HG03378 (cell line): ENCODE measurements at regions not wholly inside any gene's neighbourhood (a gene's known extent, or its start where the extent isn't known, plus 50 kb on each side); places are given as distances from the start of the nearest gene placed in this dataset.

Source experiments
- ATAC-seq: cut with Tn5 transposase; IDR thresholded peaks from one replicate; pipeline ENCODE4 v1.9.1; 2021; ENCODE audit warnings: mild to moderate bottlenecking, moderate library complexity; ENCODE audit not compliant: unreplicated experiment

GRCh38 chr1:71193153-71193552 lies 112.3 kb upstream of the ZRANB2 start:
- ATAC-seq: no peak

GRCh38 chr1:71191520-71191919 lies 110.7 kb upstream of the ZRANB2 start:
- no peak for ATAC-seq

- ATAC-seq: no peak
Measured at GRCh38 chr1:71190843-71191242, 110.0 kb upstream of the ZRANB2 start.

- no peak for ATAC-seq
Measured at GRCh38 chr1:71184410-71184809, 103.6 kb upstream of the ZRANB2 start.

- no peak for ATAC-seq
Measured at GRCh38 chr1:71179997-71180396, 99.2 kb upstream of the ZRANB2 start.

GRCh38 chr1:71170925-71171324 lies 90.1 kb upstream of the ZRANB2 start:
- no peak for ATAC-seq

GRCh38 chr1:71167505-71167904 lies 86.7 kb upstream of the ZRANB2 start:
- no peak for ATAC-seq

GRCh38 chr1:71166178-71167173 lies 85.6 kb upstream of the ZRANB2 start:
- no peak for ATAC-seq

GRCh38 chr1:71157715-71158114 lies 76.9 kb upstream of the ZRANB2 start:
- no peak for ATAC-seq

- ATAC-seq: no peak
Measured at GRCh38 chr1:71157151-71157550, 76.3 kb upstream of the ZRANB2 start.

GRCh38 chr1:71156590-71156989 lies 75.8 kb upstream of the ZRANB2 start:
- ATAC-seq: no peak

GRCh38 chr1:71154429-71154828 lies 73.6 kb upstream of the ZRANB2 start:
- no peak for ATAC-seq

GRCh38 chr1:71153826-71154225 lies 73.0 kb upstream of the ZRANB2 start:
- ATAC-seq: no peak

- ATAC-seq: no peak
Measured at GRCh38 chr1:71147637-71148360, 67.0 kb upstream of the ZRANB2 start.

GRCh38 chr1:71135571-71135970 lies 54.7 kb upstream of the ZRANB2 start:
- ATAC-seq: no peak
